Heart right ventricle (tissue), 16 donors: ENCODE measurements at regions not wholly inside any gene's neighbourhood (a gene's known extent, or its start where the extent isn't known, plus 50 kb on each side); places are given as distances from the start of the nearest gene placed in this dataset.
A peak's percentile ranks its signal among the peaks of the same experiment; 100 is the strongest.

Experiments
- ATAC-seq, 8 donors: fragments of 200-7000 bp; cut with Tn5 transposase; one replicate each; pipeline ENCODE4 v1.9.1; 2020; ENCODE audit warnings: mild to moderate bottlenecking in 8 of 8, moderate library complexity in 8 of 8, moderate number of reproducible peaks in 1 of 8
- DNase-seq, 2 donors: peaks; one replicate each; pipeline ENCODE4 v3.0.0-alpha.2; 2020
- H3K27ac ChIP-seq, 10 donors: fragments of 200-600 bp; sonication (generic) in 2 of 10; one replicate each; pipeline versions ENCODE4 v1.5.0 to v1.8.0; 2020 to 2022; ENCODE audit warnings: mild to moderate bottlenecking in 3 of 10
- H3K27me3 ChIP-seq, 7 donors: fragments of 200-600 bp; one replicate each; pipeline ENCODE4 v1.8.0; 2021 to 2022; ENCODE audit warnings: mild to moderate bottlenecking in 2 of 7
- H3K36me3 ChIP-seq, 9 donors: fragments of 200-600 bp; sonication (generic) in 1 of 9; one replicate each; pipeline versions ENCODE4 v1.5.0 to v1.8.0; 2020 to 2022; ENCODE audit warnings: mild to moderate bottlenecking in 2 of 9
- H3K4me1 ChIP-seq, 9 donors: fragments of 200-600 bp; sonication (generic) in 1 of 9; one replicate each; pipeline versions ENCODE4 v1.5.0 to v1.8.0; 2020 to 2022; ENCODE audit warnings: mild to moderate bottlenecking in 4 of 9
- H3K4me3 ChIP-seq, 10 donors: fragments of 200-600 bp; sonication (generic) in 2 of 10; one replicate each; pipeline versions ENCODE4 v1.5.0 to v1.8.0; 2020 to 2022; ENCODE audit warnings: mild to moderate bottlenecking in 7 of 10, moderate library complexity in 2 of 10
- H3K9me3 ChIP-seq, 11 donors: fragments of 200-600 bp in 10 of 11; sonication (generic) in 2 of 11; one replicate each; pipeline versions ENCODE4 v1.5.0 to v1.8.0; 2013 to 2022; ENCODE audit warnings: mild to moderate bottlenecking in 2 of 11, control low read depth in 1 of 11, moderate library complexity in 1 of 11
- WGBS, 2 donors: extraction: QIAGEN DNeasy Blood & Tissue Kit; methylation state at CpG; one replicate each; pipeline ENCODE4 v1.1.7; 2013; ENCODE audit warnings: inconsistent platforms in 1 of 2; 5-methylcytosine and 5-hydroxymethylcytosine counted together
- intact Hi-C, 10 donors: fragments of 100-400 bp; cut with DNase I; formaldehyde crosslinking; loops; one replicate each; pipeline versions ENCODE4 v1.11.1 to v1.14.2; 2022
- TF ChIP-seq, protein P1 (sequence below), 9 donors: fragments of 200-600 bp; sonication (generic) in 2 of 9; IDR thresholded peaks; one replicate each; pipeline versions ENCODE4 v1.5.0 to v1.8.0; 2021 to 2022; ENCODE audit warnings: antibody characterized with exemption in 9 of 9, mild to moderate bottlenecking in 5 of 9, moderate library complexity in 1 of 9
- donor health status: Arrhythmogenic right ventricular cardiomyopathy.
- donor health status: ischemic (EF 13 %, LVEDD 7.1; RV severe dilation, severe dysfunction).
- donor health status: healthy with polysubstance abuse.
- donor health status: DM: no; HTN: yes; CAD: no.
- donor health status: DM: no; HTN: no; CAD: no.
- donor health status: ischemic (EF 25% LVEDD 6.9; RV normal size, moderate dysfunction).
- donor health status: ischemic (EF 25% LVEDD 5.7; RV mildly dilated, moderate dysfunction).
- donor health status: healthy.
- donor health status: DM: yes; HTN: yes; CAD: no.
- donor health status: Ischemic cardiomyopathy.
- donor health status: ischemic (EF 35%, LVEDD 5.7; RV mildly dilated, moderate dysfunction).
- donor health status: nonischemic (EF 11% LVEDD 7.7; RV severe dilation, severe dysfunction).
- donor health status: DM: yes; HTN: yes; CAD: no.
- donor health status: PGD.
- donor health status: ischemic (EF 29% LVEDD 5.4; RV normal size, mild dysfunction).
- donor health status: nonischemic (EF 23%, LVEDD 6.1; RV moderate dilation, normal function).

- Histone ChIP-seq H3K36me3 (no peaks in the 10 kb centered on the region), H3K27me3 (no peaks in the 10 kb centered on the region), H3K9me3 (peaks cover 0 to 10% (median 0%) of the 10 kb centered on the region in 11 donors), H3K4me1 (peaks cover 0 to 24% (median 5%) of the 10 kb centered on the region in 9 donors), H3K4me3 (no peak overlapping the region), H3K27ac (peak overlapping the region in 6 of 10 donors; percentile 17 to 50 (median 27))
- ATAC-seq (no peak), DNase-seq (no peak)
- TF ChIP-seq, protein P1, sequence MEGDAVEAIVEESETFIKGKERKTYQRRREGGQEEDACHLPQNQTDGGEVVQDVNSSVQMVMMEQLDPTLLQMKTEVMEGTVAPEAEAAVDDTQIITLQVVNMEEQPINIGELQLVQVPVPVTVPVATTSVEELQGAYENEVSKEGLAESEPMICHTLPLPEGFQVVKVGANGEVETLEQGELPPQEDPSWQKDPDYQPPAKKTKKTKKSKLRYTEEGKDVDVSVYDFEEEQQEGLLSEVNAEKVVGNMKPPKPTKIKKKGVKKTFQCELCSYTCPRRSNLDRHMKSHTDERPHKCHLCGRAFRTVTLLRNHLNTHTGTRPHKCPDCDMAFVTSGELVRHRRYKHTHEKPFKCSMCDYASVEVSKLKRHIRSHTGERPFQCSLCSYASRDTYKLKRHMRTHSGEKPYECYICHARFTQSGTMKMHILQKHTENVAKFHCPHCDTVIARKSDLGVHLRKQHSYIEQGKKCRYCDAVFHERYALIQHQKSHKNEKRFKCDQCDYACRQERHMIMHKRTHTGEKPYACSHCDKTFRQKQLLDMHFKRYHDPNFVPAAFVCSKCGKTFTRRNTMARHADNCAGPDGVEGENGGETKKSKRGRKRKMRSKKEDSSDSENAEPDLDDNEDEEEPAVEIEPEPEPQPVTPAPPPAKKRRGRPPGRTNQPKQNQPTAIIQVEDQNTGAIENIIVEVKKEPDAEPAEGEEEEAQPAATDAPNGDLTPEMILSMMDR (IDR thresholded peaks at IDR 0.05) = no peak
- intact Hi-C loops = no loop called here
- 69 to 77% methylated on average over 1 of the region's 1 CpG for WGBS, 2 donors
These were observed 92.1 kb downstream of the CH25H start for GRCh38 chr10:89114846-89115625.

GRCh38 chr10:89102735-89103134 lies 104.4 kb downstream of the CH25H start:
- Histone ChIP-seq H3K4me3 (no peak overlapping the region), H3K27ac (no peak overlapping the region), H3K27me3 (no peaks in the 10 kb centered on the region), H3K9me3 (peaks cover 0 to 12% (median 0%) of the 10 kb centered on the region in 11 donors), H3K36me3 (no peaks in the 10 kb centered on the region), H3K4me1 (peaks cover 0 to 10% (median 0%) of the 10 kb centered on the region in 9 donors)
- ATAC-seq = no peak
- TF ChIP-seq, protein P1 (IDR thresholded peaks at IDR 0.05) = no peak
- WGBS, 2 donors = 89 to 94% methylated on average over 3 of the region's 3 CpGs
- intact Hi-C loops = no loop called here
- DNase-seq = no peak

- Histone ChIP-seq H3K4me1 (peaks cover 0 to 10% (median 0%) of the 10 kb centered on the region in 9 donors), H3K9me3 (peaks cover 0 to 4% (median 0%) of the 10 kb centered on the region in 11 donors), H3K27me3 (no peaks in the 10 kb centered on the region), H3K4me3 (no peak overlapping the region), H3K27ac (no peak overlapping the region), H3K36me3 (no peaks in the 10 kb centered on the region)
- intact Hi-C loops = no loop called here
- no peak for DNase-seq
- 76 to 89% methylated on average over 4 of the region's 4 CpGs for WGBS, 2 donors
- ATAC-seq = no peak
- TF ChIP-seq, protein P1 (IDR thresholded peaks at IDR 0.05) = no peak
These were observed 105.2 kb downstream of the CH25H start for GRCh38 chr10:89101943-89102342.

DNA sequence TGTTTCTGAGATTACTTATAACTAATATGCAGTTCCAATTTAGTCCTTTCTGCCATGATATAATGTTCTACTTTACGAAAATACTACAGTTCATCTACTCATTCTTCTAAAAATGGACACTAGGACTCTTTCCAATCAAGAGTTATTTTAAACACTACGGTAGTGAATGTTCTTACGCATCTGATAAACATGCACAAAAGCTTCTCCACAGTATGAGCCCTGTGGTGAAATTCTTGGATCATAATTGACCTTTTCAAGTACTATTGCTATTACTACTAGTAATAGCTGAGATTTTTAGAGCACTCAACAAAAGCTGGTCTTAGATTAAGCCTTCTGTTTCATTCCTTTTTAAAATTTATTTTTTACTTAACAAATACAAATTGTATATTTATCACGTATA lies 106.4 kb downstream of the CH25H start:
- Histone ChIP-seq H3K9me3 (no peaks in the 10 kb centered on the region), H3K27ac (peak overlapping the region in 4 of 10 donors; percentile 40 to 48 (median 45)), H3K4me3 (peak overlapping the region in 2 of 10 donors; percentile 5 to 12), H3K4me1 (peaks cover 0 to 10% (median 0%) of the 10 kb centered on the region in 9 donors), H3K36me3 (no peaks in the 10 kb centered on the region), H3K27me3 (no peaks in the 10 kb centered on the region)
- peak in 6 of 8 donors; percentile 63 to 91 (median 80) for ATAC-seq
- TF ChIP-seq, protein P1 (IDR thresholded peaks at IDR 0.05) = no peak
- WGBS, 2 donors = 57 to 70% methylated on average over 4 of the region's 4 CpGs
- intact Hi-C loops = no loop called here
- no peak for DNase-seq
